HCT116 (cell line): ENCODE measurements at regions not wholly inside any gene's neighbourhood (a gene's known extent, or its start where the extent isn't known, plus 50 kb on each side); places are given as distances from the start of the nearest gene placed in this dataset.

Source experiments
- ATAC-seq: fragments of 200-7000 bp; cut with Tn5 transposase; 2 replicates; pipeline ENCODE4 v1.9.1; 2020; ENCODE audit warnings: mild to moderate bottlenecking, moderate library complexity
- BruUV-seq: library from RNA; stranded (reverse); fragments of 400-500 nt; replicated peaks from 2 replicates; lab custom pipeline; 2021; lab: Mats Ljungman, UMichigan
- CTCF ChIA-PET: fragments of 300-600 bp; sonication (Branson Sonifier 250); formaldehyde crosslinking; loops from one replicate; lab custom pipeline; 2021; ENCODE audit warnings: antibody characterized with exemption; lab: Charles Lee
- POLR2A ChIA-PET: fragments of 300-600, 350-600 bp; sonication (Branson Sonifier 250); formaldehyde crosslinking; loops from one replicate; lab custom pipeline; 2021; ENCODE audit warnings: antibody characterized with exemption; lab: Charles Lee
- RAD21 ChIA-PET, 2 experiments: fragments of 300-600 bp; sonication (Branson Sonifier 250); formaldehyde crosslinking; loops; one replicate each; lab custom pipeline; 2023; ENCODE audit warnings: low total read pairs in 2 of 2; ENCODE audit not compliant: uncharacterized antibody in 2 of 2, unreplicated experiment in 2 of 2, low non-redundant PET in 1 of 2; lab: Charles Lee
- DNase-seq: peaks from one replicate; pipeline ENCODE4 v3.0.0-alpha.2; 2010; ENCODE audit warnings: low read depth, low spot score
- H2AFZ ChIP-seq: fragments of 200-600 bp; shearing (Covaris generic), sonication (generic); 2 replicates; pipeline ENCODE4 v1.6.1; 2017; ENCODE audit warnings: low read depth, mixed run types, mixed read lengths, antibody characterized with exemption, low read length; ENCODE audit not compliant: poor library complexity, severe bottlenecking
- H3K27ac ChIP-seq: 2 replicates; pipeline ENCODE4 v1.5.1; 2012; ENCODE audit warnings: low read depth, low read length
- H3K27me3 ChIP-seq: fragments of 200-600 bp; sonication (generic); 2 replicates; pipeline ENCODE4 v1.6.1; 2016; ENCODE audit warnings: mixed run types, low read length, mixed read lengths; ENCODE audit not compliant: insufficient read depth
- H3K36me3 ChIP-seq, 2 experiments: fragments of 200-500 bp in 1 of 2; fragments of 200-600 bp in 1 of 2; sonication (Bioruptor generic) in 1 of 2; sonication (generic) in 1 of 2; 2 replicates each; pipeline versions ENCODE4 v1.5.1 to v1.6.1; 2014 to 2016; ENCODE audit warnings: low read length in 2 of 2, inconsistent platforms in 1 of 2, mixed read lengths in 1 of 2, mixed run types in 1 of 2; ENCODE audit not compliant: insufficient read depth in 2 of 2, control insufficient read depth in 1 of 2
- H3K4me1 ChIP-seq, 2 experiments: fragments of 200-600 bp in 1 of 2; sonication (generic) in 1 of 2; 2 replicates each; pipeline versions ENCODE4 v1.5.1 to v1.6.1; 2012 to 2017; ENCODE audit warnings: low read length in 2 of 2, inconsistent platforms in 1 of 2, mild to moderate bottlenecking in 1 of 2, mixed read lengths in 1 of 2, mixed run types in 1 of 2, moderate library complexity in 1 of 2; ENCODE audit not compliant: insufficient read depth in 2 of 2, control insufficient read depth in 1 of 2
- H3K4me2 ChIP-seq: fragments of 200-600 bp; sonication (generic); 2 replicates; pipeline ENCODE4 v1.6.1; 2017; ENCODE audit warnings: mixed run types, low read length, mixed read lengths
- H3K4me3 ChIP-seq, 2 experiments: fragments of 200-600 bp in 1 of 2; sonication (generic) in 1 of 2; replicated peaks in 1 of 2; 2 replicates each; pipeline ENCODE4 v1.5.1; 2011 to 2016; ENCODE audit warnings: low read length in 2 of 2, control low read depth in 1 of 2, low read depth in 1 of 2, mild to moderate bottlenecking in 1 of 2, mixed read lengths in 1 of 2, mixed run types in 1 of 2
- H3K79me2 ChIP-seq: fragments of 200-600 bp; sonication (generic); 2 replicates; pipeline ENCODE4 v1.6.1; 2017; ENCODE audit warnings: mild to moderate bottlenecking, mixed run types, low read length, moderate library complexity, mixed read lengths; ENCODE audit not compliant: insufficient read depth
- H3K9ac ChIP-seq: fragments of 200-600 bp; sonication (generic); 2 replicates; pipeline ENCODE4 v1.6.1; 2016; ENCODE audit warnings: low read length, mixed read lengths
- H3K9me2 ChIP-seq: fragments of 200-600 bp; sonication (generic), shearing (Covaris generic); 2 replicates; pipeline ENCODE4 v1.6.1; 2017; ENCODE audit warnings: mixed run types, mild to moderate bottlenecking, moderate library complexity; ENCODE audit not compliant: insufficient read depth
- H3K9me3 ChIP-seq, 2 experiments: fragments of 200-500 bp in 1 of 2; fragments of 200-600 bp in 1 of 2; sonication (Bioruptor generic) in 1 of 2; sonication (generic) in 1 of 2; 2 replicates each; pipeline ENCODE4 v1.6.1; 2014 to 2017; ENCODE audit warnings: low read length in 2 of 2, mixed read lengths in 2 of 2, inconsistent platforms in 1 of 2, low read depth in 1 of 2, mild to moderate bottlenecking in 1 of 2, mixed run types in 1 of 2, moderate library complexity in 1 of 2; ENCODE audit not compliant: control insufficient read depth in 1 of 2, insufficient read depth in 1 of 2
- H4K20me1 ChIP-seq: fragments of 200-600 bp; sonication (generic), shearing (Covaris generic); 2 replicates; pipeline ENCODE4 v1.6.1; 2017; ENCODE audit warnings: mixed run types, mild to moderate bottlenecking, moderate library complexity; ENCODE audit not compliant: insufficient read depth
- CTCF ChIP-seq, 3 experiments: fragments of 200-600 bp in 1 of 3; sonication (generic) in 1 of 3; IDR thresholded peaks in 2 of 3; conservative IDR thresholded peaks in 1 of 3; 2 replicates each; pipeline ENCODE4 v1.5.1; 2012 to 2017; ENCODE audit warnings: low read depth in 2 of 3, low read length in 2 of 3, antibody characterized with exemption in 1 of 3, borderline replicate concordance in 1 of 3, control low read depth in 1 of 3, mild to moderate bottlenecking in 1 of 3, mixed read lengths in 1 of 3, mixed run types in 1 of 3, moderate library complexity in 1 of 3; ENCODE audit not compliant: insufficient read depth in 1 of 3
- EZH2phosphoT487 ChIP-seq: fragments of 200-600 bp; IDR thresholded peaks from 2 replicates; pipeline ENCODE4 v1.6.1; 2018; ENCODE audit warnings: antibody characterized with exemption, borderline replicate concordance
- JUND ChIP-seq: IDR thresholded peaks from 2 replicates; pipeline ENCODE4 v1.6.1; 2012
- RAD21 ChIP-seq: IDR thresholded peaks from 2 replicates; pipeline ENCODE4 v1.6.1; 2012; ENCODE audit warnings: low read depth, mild to moderate bottlenecking
- YY1 ChIP-seq: IDR thresholded peaks from 2 replicates; pipeline ENCODE4 v1.6.1; 2011; ENCODE audit warnings: low read length, low read depth, moderate library complexity, mild to moderate bottlenecking; ENCODE audit not compliant: insufficient replicate concordance; ENCODE audit errors: extremely low read depth
- ZFX ChIP-seq: fragments of 450-650 bp; IDR thresholded peaks from 2 replicates; pipeline ENCODE4 v1.6.1; 2017
- ZNF274 ChIP-seq: fragments of 200-500 bp; sonication (Bioruptor generic); IDR thresholded peaks from 2 replicates; pipeline ENCODE4 v1.6.1; 2014; ENCODE audit warnings: mild to moderate bottlenecking, low read depth, low read length, inconsistent platforms
- intact Hi-C: fragments of 100-400 bp; cut with micrococcal nuclease; formaldehyde crosslinking; loops from 2 replicates; pipeline ENCODE4 v1.10.0; 2022

- no TSS peak for BruUV-seq
- no peak overlapping the region for H2AFZ ChIP-seq
- H4K20me1 ChIP-seq = no peaks in the 10 kb centered on the region
- ATAC-seq (no peak), DNase-seq (no peak)
- H3K9me3 ChIP-seq = no peaks in the 10 kb centered on the region
- H3K27me3 ChIP-seq = peaks cover 12% of the 10 kb centered on the region
- ChIA-PET POLR2A (no interaction called here), RAD21 (no interaction called here), CTCF (no interaction called here)
- no peaks in the 10 kb centered on the region for H3K36me3 ChIP-seq
- intact Hi-C loops = no loop called here
- no peaks in the 10 kb centered on the region for H3K79me2 ChIP-seq
- H3K27ac ChIP-seq = no peak overlapping the region
- H3K4me3 ChIP-seq = no peak overlapping the region
- no peak overlapping the region for H3K4me2 ChIP-seq
- no peak overlapping the region for H3K9ac ChIP-seq
- TF ChIP-seq EZH2phosphoT487 (no peak), JUND (no peak), ZFX (no peak)
- no peaks in the 10 kb centered on the region for H3K4me1 ChIP-seq
- H3K9me2 ChIP-seq = no peaks in the 10 kb centered on the region
These were observed 87.0 kb downstream of the LYZL1 start for GRCh38 chr10:29375888-29376287.

GRCh38 chr10:29377333-29377961 lies 88.6 kb downstream of the LYZL1 start:
- no peak overlapping the region for H3K27ac ChIP-seq
- no peaks in the 10 kb centered on the region for H3K4me1 ChIP-seq
- H4K20me1 ChIP-seq = no peaks in the 10 kb centered on the region
- CTCF ChIA-PET = interaction anchor here (1.9 kb wide), 1 partner anchor 15 kb away, joined by 9 read pairs; no protein-coding TSS in a partner anchor
- no peaks in the 10 kb centered on the region for H3K36me3 ChIP-seq
- peak; percentile 60 for ATAC-seq
- H3K79me2 ChIP-seq = no peaks in the 10 kb centered on the region
- RAD21 ChIA-PET = no interaction called here
- no peak overlapping the region for H2AFZ ChIP-seq
- no TSS peak for BruUV-seq
- no peaks in the 10 kb centered on the region for H3K27me3 ChIP-seq
- H3K9ac ChIP-seq = no peak overlapping the region
- H3K4me3 ChIP-seq = no peak overlapping the region
- POLR2A ChIA-PET = no interaction called here
- H3K9me2 ChIP-seq = no peaks in the 10 kb centered on the region
- intact Hi-C loops = loop anchor here (1.0 kb wide), 2 partner anchors 72 to 119 kb away; no protein-coding TSS in a partner anchor
- TF ChIP-seq RAD21 (peak; percentile 73), ZNF274 (no peak), CTCF (IDR thresholded peaks at IDR 0.05 in 2 of 3, conservative IDR thresholded peaks at IDR 0.05 in 1 of 3; ENCODE audit: borderline replicate concordance in 1 of 3, insufficient read depth in 1 of 3, low read depth in 2 of 3, low read length in 2 of 3) (peak; percentile 61 to 78 (median 77)), YY1 (no peak)
- TF ChIP-seq, all 23 proteins: peak for 2
- Histone ChIP-seq H3K4me2 (no peak overlapping the region), H3K9me3 (no peaks in the 10 kb centered on the region)
- DNase-seq = peak; percentile 8
